ENCODE measurements at regions not wholly inside any gene's neighbourhood (a gene's known extent, or its start where the extent isn't known, plus 50 kb on each side); places are given as distances from the start of the nearest gene placed in this dataset.
"Not testable (repeated sequence)": the region's sequence is repeated elsewhere in the genome, so short reads cannot be mapped to it uniquely, and the experiment has no call there.

- DNase-seq (ENCODE audit: low read depth): no peak
Observed at GRCh38 chr11:90594658-90595057, 371.8 kb upstream of the CHORDC1 start.

- DNase-seq (ENCODE audit: low read depth): no peak
Observed at GRCh38 chr11:90593099-90593498, 370.2 kb upstream of the CHORDC1 start.

- DNase-seq (ENCODE audit: low read depth): no peak
Observed at GRCh38 chr11:90590286-90590685, 367.4 kb upstream of the CHORDC1 start.

- no peak for DNase-seq (ENCODE audit: low read depth)
Observed at GRCh38 chr11:90589735-90590134, 366.9 kb upstream of the CHORDC1 start.

- no peak for DNase-seq (ENCODE audit: low read depth)
Observed at GRCh38 chr11:90587896-90588295, 365.0 kb upstream of the CHORDC1 start.

- no peak for DNase-seq (ENCODE audit: low read depth)
Observed at GRCh38 chr11:90585491-90585890, 362.6 kb upstream of the CHORDC1 start.

- DNase-seq (ENCODE audit: low read depth): not testable (repeated sequence)
Observed at GRCh38 chr11:90582999-90583398, 360.1 kb upstream of the CHORDC1 start.

- no peak for DNase-seq (ENCODE audit: low read depth)
Observed at GRCh38 chr11:90564531-90564930, 341.7 kb upstream of the CHORDC1 start.

DNA sequence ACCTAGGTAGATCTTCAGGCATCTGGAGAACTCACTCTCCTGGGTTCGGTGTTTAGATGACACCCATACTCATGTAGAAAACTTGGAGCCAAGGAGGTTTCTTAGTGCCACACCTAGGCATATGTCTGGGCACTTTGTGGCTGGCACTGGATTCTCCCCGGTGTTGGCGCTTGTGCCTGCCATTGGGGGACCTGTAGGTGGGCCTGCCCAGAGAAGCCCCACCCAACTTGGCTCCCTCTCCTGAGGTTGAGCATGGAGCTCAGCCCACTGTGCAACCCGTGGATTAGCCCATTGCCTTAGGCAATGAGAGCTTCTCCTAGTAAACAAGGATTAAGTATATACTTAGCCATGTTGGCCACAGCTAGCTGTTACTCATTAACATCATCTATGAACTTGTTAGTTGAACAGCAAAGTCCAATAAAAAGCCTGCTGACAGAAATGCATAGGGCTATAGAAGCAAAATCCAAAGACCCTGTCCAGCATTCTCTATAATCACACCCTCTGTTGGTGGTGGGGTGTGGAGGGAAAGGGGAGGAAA, 335.5 kb upstream of the CHORDC1 start:
- DNase-seq (ENCODE audit: low read depth): no peak

DNA sequence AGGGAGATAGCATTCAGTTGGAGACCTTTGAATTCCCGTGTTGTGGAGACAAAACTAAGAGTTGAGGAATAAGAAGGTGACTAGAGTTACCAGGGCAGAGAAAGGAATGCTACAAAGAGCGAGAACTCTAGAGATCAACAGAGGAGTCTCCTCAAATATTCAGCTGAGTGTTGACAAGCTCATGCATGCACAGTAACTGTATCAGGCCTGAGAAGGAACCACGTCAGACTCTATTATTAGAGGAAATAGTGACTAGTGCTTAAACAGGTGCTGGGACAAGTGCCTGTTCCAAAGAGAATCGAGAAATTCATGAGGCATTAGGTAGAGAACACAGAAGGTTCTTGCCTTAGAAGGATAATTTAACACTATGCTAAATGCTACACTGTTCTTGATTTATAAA, 333.8 kb upstream of the CHORDC1 start:
- peak; percentile 53 for DNase-seq (ENCODE audit: low read depth)

- DNase-seq (ENCODE audit: low read depth): no peak
Observed at GRCh38 chr11:90556026-90556425, 333.2 kb upstream of the CHORDC1 start.

GRCh38 chr11:90555477-90555876, 332.6 kb upstream of the CHORDC1 start:
- no peak for DNase-seq (ENCODE audit: low read depth)

DNA sequence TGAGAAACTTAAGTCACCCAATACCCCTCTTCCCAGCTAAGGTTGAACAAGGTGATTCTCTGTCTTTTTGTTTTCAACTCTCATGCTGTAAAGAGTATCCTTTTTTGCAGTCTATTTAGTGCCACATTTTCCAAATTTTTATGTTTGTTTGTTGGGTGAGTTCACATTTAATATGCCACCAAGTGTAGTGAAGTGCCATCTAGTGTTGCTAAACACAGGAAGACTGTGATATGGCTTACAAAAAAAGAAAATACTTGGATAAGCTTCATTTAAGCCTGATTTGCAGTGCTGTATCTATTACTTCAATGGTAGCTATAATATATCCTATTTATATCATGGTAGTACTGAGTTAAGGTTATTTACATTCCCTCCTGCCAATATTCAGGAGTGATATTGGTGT, 319.2 kb upstream of the CHORDC1 start:
- DNase-seq (ENCODE audit: low read depth): no peak

GRCh38 chr11:90536301-90536700, 313.5 kb upstream of the CHORDC1 start:
- DNase-seq (ENCODE audit: low read depth): no peak

DNA sequence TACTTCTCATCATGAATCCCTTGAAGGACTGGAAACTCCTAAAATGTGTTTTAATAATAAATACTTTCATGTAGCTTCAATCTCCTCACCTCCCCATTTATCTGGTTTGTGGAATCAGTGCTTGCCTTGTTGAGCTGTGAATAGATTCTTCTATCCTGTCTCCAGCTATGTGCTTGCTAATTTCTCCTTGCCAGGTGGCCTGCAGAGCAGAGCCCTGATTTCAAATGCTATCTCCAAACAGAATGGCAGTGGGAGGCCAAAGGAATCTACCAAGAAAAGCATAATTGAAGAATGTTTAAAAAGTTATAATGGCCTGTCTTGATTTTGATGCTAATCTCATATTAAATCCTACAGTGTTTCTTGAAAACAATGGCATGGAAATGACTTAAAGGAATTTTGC, 309.3 kb upstream of the CHORDC1 start:
- no peak for DNase-seq (ENCODE audit: low read depth)

DNA sequence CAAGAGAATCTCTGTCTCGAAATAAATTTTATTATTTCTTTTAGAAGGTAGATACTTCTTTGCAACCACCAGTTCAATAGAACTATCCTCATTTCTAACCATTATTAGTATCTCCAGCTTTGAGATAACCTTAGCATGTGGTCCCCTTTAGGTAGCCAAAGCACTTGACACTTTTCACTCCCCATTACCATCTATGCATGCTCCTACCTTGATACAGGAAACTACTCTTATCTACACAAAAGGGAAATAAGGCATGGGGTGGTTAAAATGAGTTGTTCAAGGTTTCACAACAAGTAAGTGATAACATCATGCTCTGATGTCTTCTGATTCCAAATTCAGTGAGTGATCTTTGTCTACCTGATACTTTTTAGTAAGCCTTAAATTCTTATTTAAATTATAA, 308.2 kb upstream of the CHORDC1 start:
- no peak for DNase-seq (ENCODE audit: low read depth)

DNA sequence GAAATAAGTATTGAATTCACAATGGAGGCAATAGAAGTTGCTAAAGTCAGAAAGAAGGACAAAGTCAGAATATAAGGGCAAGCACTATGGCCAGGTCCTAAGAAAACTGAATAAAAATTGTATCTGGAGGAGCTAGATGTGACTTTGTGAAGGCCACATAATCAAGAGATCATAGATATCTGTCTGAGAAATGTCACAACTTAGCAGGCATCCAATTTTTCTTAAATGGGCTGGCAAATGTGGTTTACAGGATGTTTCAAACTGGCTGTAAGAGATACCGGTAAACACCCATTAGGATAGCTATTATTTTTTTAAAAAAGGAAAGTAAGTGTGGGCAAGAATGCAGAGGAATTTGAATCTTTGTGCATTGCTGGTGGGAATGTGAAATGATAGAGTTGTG, 303.1 kb upstream of the CHORDC1 start:
- DNase-seq (ENCODE audit: low read depth): no peak

- DNase-seq (ENCODE audit: low read depth): no peak
Observed at GRCh38 chr11:90512846-90513245, 290.0 kb upstream of the CHORDC1 start.

- no peak for DNase-seq (ENCODE audit: low read depth)
Observed at GRCh38 chr11:90510839-90511238, 288.0 kb upstream of the CHORDC1 start.

GRCh38 chr11:90500922-90501568, 278.2 kb upstream of the CHORDC1 start:
- no peak for DNase-seq (ENCODE audit: low read depth)

DNA sequence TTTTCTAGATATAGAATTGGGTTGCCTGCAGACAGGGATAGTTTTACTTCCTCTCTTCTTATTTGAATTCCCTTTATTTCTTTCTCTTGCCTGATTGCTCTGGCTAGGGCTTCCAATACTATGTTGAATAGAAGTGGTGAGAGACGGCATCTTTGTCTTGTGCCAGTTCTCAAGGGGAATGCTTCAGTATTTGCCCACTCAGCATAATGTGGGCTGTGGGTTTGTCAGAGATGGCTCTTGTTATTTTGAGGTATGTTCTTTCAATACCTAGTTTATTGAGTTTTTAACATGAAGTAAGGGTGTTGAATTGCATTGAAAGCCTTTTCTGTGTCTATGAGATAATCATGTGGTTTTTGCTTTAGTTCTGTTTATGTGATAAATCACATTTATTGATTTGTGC, 273.9 kb upstream of the CHORDC1 start:
- DNase-seq (ENCODE audit: low read depth): no peak

DNA sequence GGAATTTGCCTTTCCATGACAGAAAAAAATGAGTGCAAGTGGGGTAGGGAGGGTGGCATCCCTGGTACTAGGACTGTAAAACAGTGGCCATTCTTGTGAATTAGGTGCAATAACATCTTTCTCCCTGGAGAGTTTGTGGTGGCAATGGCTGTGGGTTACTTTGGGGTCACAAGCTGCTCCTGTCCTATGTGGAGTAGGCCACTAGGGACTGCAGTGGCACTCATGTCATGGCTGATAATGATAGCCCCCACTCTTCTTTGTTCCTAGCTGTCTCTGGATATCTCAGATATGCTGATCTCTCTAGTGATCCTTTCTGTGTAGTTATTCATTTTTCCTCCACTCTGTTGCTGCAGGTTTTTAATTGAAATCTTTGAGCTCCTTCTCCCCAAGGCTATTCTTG, 270.5 kb upstream of the CHORDC1 start:
- DNase-seq (ENCODE audit: low read depth): no peak

GRCh38 chr11:90491466-90491865, 268.6 kb upstream of the CHORDC1 start:
- no peak for DNase-seq (ENCODE audit: low read depth)

Measured in myocyte (in vitro differentiated cells).